Keratinocyte (primary cell): ENCODE measurements at regions not wholly inside any gene's neighbourhood (a gene's known extent, or its start where the extent isn't known, plus 50 kb on each side); places are given as distances from the start of the nearest gene placed in this dataset.

Source experiments
- DNase-seq: peaks from one replicate; pipeline ENCODE4 v3.0.0-alpha.2; 2011; ENCODE audit warnings: low read depth, missing footprints, low spot score
- FAIRE-seq: peaks from 2 replicates; lab custom pipeline; 2011; peaks lifted over from hg19 to GRCh38; lab: Jason Lieb, UNC
- H2AFZ ChIP-seq: 2 replicates; pipeline ENCODE4 v1.6.0; 2012; ENCODE audit warnings: low read length, control low read depth, inconsistent platforms; ENCODE audit not compliant: control insufficient read depth
- H3K27ac ChIP-seq: 2 replicates; pipeline ENCODE4 v1.5.1; 2011; ENCODE audit warnings: low read length; ENCODE audit not compliant: control insufficient read depth, insufficient read depth
- H3K27me3 ChIP-seq: 3 replicates; pipeline ENCODE4 v1.6.0; 2011; ENCODE audit warnings: low read length; ENCODE audit not compliant: control insufficient read depth, insufficient read depth; ENCODE audit errors: extremely low read depth
- H3K36me3 ChIP-seq, 2 experiments: 2 replicates in 1 of 2; 3 replicates in 1 of 2; pipeline ENCODE4 v1.5.1; 2011; ENCODE audit warnings: low read length in 2 of 2, mild to moderate bottlenecking in 1 of 2; ENCODE audit not compliant: control insufficient read depth in 2 of 2, insufficient read depth in 2 of 2; ENCODE audit errors: extremely low read depth in 1 of 2
- H3K4me1 ChIP-seq: 3 replicates; pipeline ENCODE4 v1.5.1; 2011; ENCODE audit warnings: low read length; ENCODE audit not compliant: control insufficient read depth, insufficient read depth; ENCODE audit errors: extremely low read depth
- H3K4me2 ChIP-seq: 3 replicates; pipeline ENCODE4 v1.6.0; 2011; ENCODE audit warnings: low read depth, low read length; ENCODE audit not compliant: control insufficient read depth, insufficient read depth; ENCODE audit errors: extremely low read depth
- H3K4me3 ChIP-seq, 3 experiments: fragments of 200-600 bp in 1 of 3; sonication (generic) in 1 of 3; 2 replicates in 2 of 3; 3 replicates in 1 of 3; pipeline ENCODE4 v1.5.1; 2011 to 2016; ENCODE audit warnings: low read length in 3 of 3, mild to moderate bottlenecking in 3 of 3, control low read depth in 2 of 3, inconsistent platforms in 1 of 3, low read depth in 1 of 3, mixed read lengths in 1 of 3, mixed run types in 1 of 3, moderate library complexity in 1 of 3; ENCODE audit not compliant: control insufficient read depth in 2 of 3, insufficient read depth in 2 of 3; ENCODE audit errors: extremely low read depth in 1 of 3
- H3K79me2 ChIP-seq: 2 replicates; pipeline ENCODE4 v1.6.0; 2012; ENCODE audit warnings: low read length; ENCODE audit not compliant: control insufficient read depth, insufficient read depth
- H3K9ac ChIP-seq: 3 replicates; pipeline ENCODE4 v1.6.0; 2011; ENCODE audit warnings: low read length; ENCODE audit not compliant: control insufficient read depth, insufficient read depth; ENCODE audit errors: extremely low read depth
- H3K9me1 ChIP-seq: 3 replicates; pipeline ENCODE4 v1.6.0; 2011; ENCODE audit warnings: low read length; ENCODE audit not compliant: control insufficient read depth, insufficient read depth; ENCODE audit errors: extremely low read depth
- H3K9me3 ChIP-seq: 2 replicates; pipeline ENCODE4 v1.5.1; 2012; ENCODE audit warnings: low read depth, low read length; ENCODE audit not compliant: control insufficient read depth
- H4K20me1 ChIP-seq: 3 replicates; pipeline ENCODE4 v1.6.0; 2011; ENCODE audit warnings: low read length; ENCODE audit not compliant: control insufficient read depth, insufficient read depth; ENCODE audit errors: extremely low read depth
- EZH2 ChIP-seq: IDR thresholded peaks from one replicate; pipeline ENCODE4 v1.6.1; 2012; ENCODE audit warnings: inconsistent platforms, mild to moderate bottlenecking, low read length, moderate library complexity
- dilution Hi-C: fragments of 300-500 bp; cut with MboI; formaldehyde crosslinking; loops from one replicate; pipeline ENCODE4 v1.7.0; 2020; ENCODE audit warnings: low sequenced_read_pairs; ENCODE audit not compliant: extremely low pct_ligation_motif_present
- TF ChIP-seq, protein P1 (sequence below), 3 experiments: IDR thresholded peaks in 1 of 3; conservative IDR thresholded peaks in 1 of 3; optimal IDR thresholded peaks in 1 of 3; 2 replicates in 2 of 3; 3 replicates in 1 of 3; pipeline versions ENCODE3 to v1.5.1; 2011; ENCODE audit warnings: low read length in 3 of 3, mild to moderate bottlenecking in 3 of 3, moderate library complexity in 2 of 3, control low read depth in 1 of 3, inconsistent platforms in 1 of 3; ENCODE audit not compliant: insufficient read depth in 2 of 3; ENCODE audit errors: extremely low read depth in 1 of 3

DNA sequence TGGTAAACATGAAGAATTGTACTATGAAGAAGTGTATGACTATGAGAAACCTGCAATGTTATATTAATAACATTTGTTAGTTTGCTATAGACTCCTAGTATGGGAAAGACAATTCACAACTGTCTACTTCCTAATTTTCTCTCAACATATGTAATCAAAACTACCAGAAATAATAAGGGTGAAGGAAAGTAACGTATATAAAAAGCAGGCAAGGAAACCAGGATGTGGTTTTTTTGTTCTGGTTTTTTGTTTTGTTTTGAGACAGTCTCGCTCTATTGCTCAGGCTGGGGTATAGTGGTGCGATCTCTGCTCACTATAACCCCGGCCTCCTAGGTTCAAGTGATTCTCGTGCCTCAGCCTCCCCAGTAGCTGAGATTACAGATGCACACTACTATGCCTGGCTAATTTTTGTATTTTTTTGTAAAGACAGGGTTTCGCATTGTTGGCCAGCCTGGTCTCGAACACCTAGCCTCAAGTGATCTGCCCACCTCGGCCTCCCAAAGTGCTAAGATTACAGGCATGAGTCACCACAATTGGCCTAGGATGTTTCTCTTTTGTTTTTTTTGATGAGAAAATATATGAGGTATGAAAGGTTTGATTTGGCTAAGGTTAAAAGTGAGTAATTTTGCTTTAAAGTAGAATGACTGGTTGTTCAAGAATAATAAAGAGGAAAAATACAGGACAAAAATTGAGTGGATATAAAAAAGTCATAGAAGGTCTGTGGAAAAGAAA lies 83.1 kb downstream of the PTCHD4 start:
- dilution Hi-C loops, result no loop called here
- no peaks in the 10 kb centered on the region for H3K4me1 ChIP-seq
- FAIRE-seq (no peak), DNase-seq (no peak)
- no peak overlapping the region for H3K4me3 ChIP-seq
- no peaks in the 10 kb centered on the region for H3K27me3 ChIP-seq
- no peak overlapping the region for H3K4me2 ChIP-seq
- H3K36me3 ChIP-seq, result no peaks in the 10 kb centered on the region
- H2AFZ ChIP-seq, result no peak overlapping the region
- H3K9me1 ChIP-seq, result no peaks in the 10 kb centered on the region
- H3K9ac ChIP-seq, result no peak overlapping the region
- no peaks in the 10 kb centered on the region for H3K9me3 ChIP-seq
- H3K27ac ChIP-seq, result no peak overlapping the region
- H3K79me2 ChIP-seq, result no peaks in the 10 kb centered on the region
- TF ChIP-seq, protein P1, sequence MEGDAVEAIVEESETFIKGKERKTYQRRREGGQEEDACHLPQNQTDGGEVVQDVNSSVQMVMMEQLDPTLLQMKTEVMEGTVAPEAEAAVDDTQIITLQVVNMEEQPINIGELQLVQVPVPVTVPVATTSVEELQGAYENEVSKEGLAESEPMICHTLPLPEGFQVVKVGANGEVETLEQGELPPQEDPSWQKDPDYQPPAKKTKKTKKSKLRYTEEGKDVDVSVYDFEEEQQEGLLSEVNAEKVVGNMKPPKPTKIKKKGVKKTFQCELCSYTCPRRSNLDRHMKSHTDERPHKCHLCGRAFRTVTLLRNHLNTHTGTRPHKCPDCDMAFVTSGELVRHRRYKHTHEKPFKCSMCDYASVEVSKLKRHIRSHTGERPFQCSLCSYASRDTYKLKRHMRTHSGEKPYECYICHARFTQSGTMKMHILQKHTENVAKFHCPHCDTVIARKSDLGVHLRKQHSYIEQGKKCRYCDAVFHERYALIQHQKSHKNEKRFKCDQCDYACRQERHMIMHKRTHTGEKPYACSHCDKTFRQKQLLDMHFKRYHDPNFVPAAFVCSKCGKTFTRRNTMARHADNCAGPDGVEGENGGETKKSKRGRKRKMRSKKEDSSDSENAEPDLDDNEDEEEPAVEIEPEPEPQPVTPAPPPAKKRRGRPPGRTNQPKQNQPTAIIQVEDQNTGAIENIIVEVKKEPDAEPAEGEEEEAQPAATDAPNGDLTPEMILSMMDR (optimal IDR thresholded peaks at IDR 0.05 in 1 of 3, IDR thresholded peaks at IDR 0.05 in 1 of 3, conservative IDR thresholded peaks at IDR 0.05 in 1 of 3; ENCODE audit: extremely low read depth in 1 of 3, insufficient read depth in 2 of 3, low read length in 3 of 3), result no peak
- TF ChIP-seq EZH2, result no peak
- H4K20me1 ChIP-seq, result no peaks in the 10 kb centered on the region

DNA sequence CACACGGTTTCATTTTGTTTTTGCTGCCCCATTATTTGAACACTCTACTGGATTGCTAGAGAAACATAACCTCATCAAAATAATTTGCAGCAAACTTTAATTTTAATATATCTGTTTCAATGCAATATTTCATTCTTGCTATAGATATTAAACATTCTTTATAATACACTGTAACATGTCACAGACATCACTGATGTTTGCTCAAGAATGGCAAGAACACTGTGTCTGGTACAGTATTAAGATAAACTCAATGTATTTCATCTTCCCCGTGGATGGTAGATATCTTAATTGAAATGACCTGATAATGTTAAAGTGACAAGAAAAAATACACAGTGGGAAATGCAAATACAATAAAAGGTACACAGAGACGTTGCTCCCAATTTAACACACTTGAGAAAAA lies 86.0 kb downstream of the PTCHD4 start:
- TF ChIP-seq, protein P1 (optimal IDR thresholded peaks at IDR 0.05 in 1 of 3, IDR thresholded peaks at IDR 0.05 in 1 of 3, conservative IDR thresholded peaks at IDR 0.05 in 1 of 3; ENCODE audit: extremely low read depth in 1 of 3, insufficient read depth in 2 of 3, low read length in 3 of 3), result no peak
- no peak for TF ChIP-seq EZH2
- no peaks in the 10 kb centered on the region for H3K36me3 ChIP-seq
- no peak overlapping the region for H3K4me3 ChIP-seq
- H3K27ac ChIP-seq, result no peak overlapping the region
- H3K9ac ChIP-seq, result no peak overlapping the region
- no peaks in the 10 kb centered on the region for H4K20me1 ChIP-seq
- no peaks in the 10 kb centered on the region for H3K79me2 ChIP-seq
- no peaks in the 10 kb centered on the region for H3K4me1 ChIP-seq
- H3K27me3 ChIP-seq, result no peaks in the 10 kb centered on the region
- H3K9me3 ChIP-seq, result no peaks in the 10 kb centered on the region
- H2AFZ ChIP-seq, result no peak overlapping the region
- FAIRE-seq, result no peak
- no peak overlapping the region for H3K4me2 ChIP-seq
- no peaks in the 10 kb centered on the region for H3K9me1 ChIP-seq
- DNase-seq, result no peak
- dilution Hi-C loops, result no loop called here
